Hematopoietic multipotent progenitor cell treated with erythropoietin and hydrocortisone succinate and interleukin-3 and kit ligand, for 15 days (in vitro differentiated cells): ENCODE measurements at regions not wholly inside any gene's neighbourhood (a gene's known extent, or its start where the extent isn't known, plus 50 kb on each side); places are given as distances from the start of the nearest gene placed in this dataset.
"Not testable (repeated sequence)": the region's sequence is repeated elsewhere in the genome, so short reads cannot be mapped to it uniquely, and the experiment has no call there.

Experiments
- DNase-seq: peaks from one replicate; pipeline ENCODE4 v3.0.0-alpha.2; 2015; ENCODE audit warnings: low spot score

GRCh38 chr2:16394072-16394985 lies 271.3 kb downstream of the CYRIA start:
- DNase-seq: no peak

GRCh38 chr2:16393500-16394071 lies 272.0 kb downstream of the CYRIA start:
- DNase-seq: no peak

- no peak for DNase-seq
These were observed 272.8 kb downstream of the CYRIA start for GRCh38 chr2:16392647-16393499.

- DNase-seq: no peak
These were observed 273.6 kb downstream of the CYRIA start for GRCh38 chr2:16391986-16392385.

GRCh38 chr2:16390561-16390960 lies 275.1 kb downstream of the CYRIA start:
- no peak for DNase-seq

- DNase-seq: no peak
These were observed 276.0 kb downstream of the CYRIA start for GRCh38 chr2:16389611-16390010.

- not testable (repeated sequence) for DNase-seq
These were observed 277.3 kb downstream of the CYRIA start for GRCh38 chr2:16388199-16388830.

- DNase-seq: no peak
These were observed 278.1 kb downstream of the CYRIA start for GRCh38 chr2:16387461-16387984.

- DNase-seq: no peak
These were observed 279.2 kb downstream of the CYRIA start for GRCh38 chr2:16386431-16386830.

GRCh38 chr2:16386031-16386430 lies 279.6 kb downstream of the CYRIA start:
- no peak for DNase-seq

GRCh38 chr2:16385341-16385740 lies 280.3 kb downstream of the CYRIA start:
- DNase-seq: no peak

GRCh38 chr2:16383411-16383810 lies 282.2 kb downstream of the CYRIA start:
- DNase-seq: no peak

- DNase-seq: no peak
These were observed 283.2 kb downstream of the CYRIA start for GRCh38 chr2:16382451-16382850.

GRCh38 chr2:16381511-16381910 lies 284.1 kb downstream of the CYRIA start:
- no peak for DNase-seq

GRCh38 chr2:16379901-16380300 lies 285.7 kb downstream of the CYRIA start:
- not testable (repeated sequence) for DNase-seq

- DNase-seq: not testable (repeated sequence)
These were observed 286.6 kb downstream of the CYRIA start for GRCh38 chr2:16379061-16379460.

- DNase-seq: no peak
These were observed 287.6 kb downstream of the CYRIA start for GRCh38 chr2:16378031-16378430.

GRCh38 chr2:16375981-16376380 lies 289.7 kb downstream of the CYRIA start:
- DNase-seq: no peak

GRCh38 chr2:16375351-16375750 lies 290.3 kb downstream of the CYRIA start:
- no peak for DNase-seq

- DNase-seq: no peak
These were observed 291.0 kb downstream of the CYRIA start for GRCh38 chr2:16374671-16375070.

GRCh38 chr2:16373341-16373740 lies 292.3 kb downstream of the CYRIA start:
- no peak for DNase-seq

GRCh38 chr2:16371751-16372150 lies 293.9 kb downstream of the CYRIA start:
- no peak for DNase-seq
